ENCODE measurements at regions not wholly inside any gene's neighbourhood (a gene's known extent, or its start where the extent isn't known, plus 50 kb on each side); places are given as distances from the start of the nearest gene placed in this dataset.

DNA sequence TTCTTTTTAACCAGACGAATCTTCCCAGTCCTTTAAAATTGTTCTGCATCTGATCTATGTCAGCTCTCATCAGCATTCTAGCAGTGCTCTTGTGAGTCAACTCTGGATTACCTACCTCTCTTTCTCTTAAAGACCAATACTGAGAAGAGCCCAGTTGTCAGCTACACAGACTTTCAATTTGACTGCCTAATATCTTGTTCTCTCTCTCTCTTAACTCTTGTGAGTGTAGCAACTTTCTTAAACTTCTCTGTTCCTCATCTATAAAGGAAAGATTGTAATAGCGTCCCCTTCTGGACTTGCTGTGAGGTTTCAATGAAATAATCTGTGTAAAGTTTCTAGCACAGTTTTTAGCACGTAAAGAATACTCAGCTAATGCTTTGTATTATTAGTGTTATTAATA lies 499.3 kb upstream of the ADAMTS5 start:
- H3K4me3 ChIP-seq, result no peak overlapping the region
- intact Hi-C loops (cut with DNase I), result no loop called here
- H3K9me3 ChIP-seq, result no peaks in the 10 kb centered on the region
- no peak for DNase-seq
- no peak for TF ChIP-seq CTCF (IDR thresholded peaks at IDR 0.05)
- no peak for TF ChIP-seq POLR2A (IDR thresholded peaks at IDR 0.05)
- no peaks in the 10 kb centered on the region for H3K36me3 ChIP-seq
- no peak overlapping the region for H3K27ac ChIP-seq
- no peaks in the 10 kb centered on the region for H3K27me3 ChIP-seq
- 77 to 79% methylated on average over 3 of the region's 3 CpGs for WGBS, 2 donors
- no peaks in the 10 kb centered on the region for H3K4me1 ChIP-seq

- Histone ChIP-seq H3K27me3 (no peaks in the 10 kb centered on the region), H3K4me1 (no peaks in the 10 kb centered on the region), H3K9me3 (no peaks in the 10 kb centered on the region), H3K36me3 (no peaks in the 10 kb centered on the region), H3K4me3 (no peak overlapping the region), H3K27ac (no peak overlapping the region)
- intact Hi-C loops (cut with DNase I), result no loop called here
- 32 to 44% methylated on average over 1 of the region's 1 CpG for WGBS, 2 donors
- no peak for DNase-seq
- no peak for TF ChIP-seq POLR2A (IDR thresholded peaks at IDR 0.05)
- TF ChIP-seq CTCF (IDR thresholded peaks at IDR 0.05), result no peak
These were observed 497.8 kb upstream of the ADAMTS5 start for GRCh38 chr21:27464648-27465047.

DNA sequence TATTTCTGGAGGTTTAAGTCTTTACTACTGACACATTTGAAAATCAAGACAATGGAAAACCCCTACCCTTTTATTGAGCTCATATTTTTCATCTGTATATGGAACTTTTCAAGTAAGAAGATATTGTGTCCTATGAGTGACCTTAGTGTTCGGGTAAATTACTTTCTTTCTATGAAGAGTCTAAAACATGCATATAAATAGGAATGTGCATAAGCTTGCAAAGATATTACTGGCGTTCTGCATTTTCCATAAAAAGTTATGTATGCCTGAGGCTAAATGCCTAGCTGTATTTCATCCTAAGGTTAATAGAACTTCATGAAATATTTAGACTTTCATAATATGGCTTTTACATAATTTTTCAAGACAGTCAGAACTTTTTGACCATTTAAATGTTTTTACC lies 495.8 kb upstream of the ADAMTS5 start:
- TF ChIP-seq CTCF (IDR thresholded peaks at IDR 0.05), result no peak
- no peak for TF ChIP-seq POLR2A (IDR thresholded peaks at IDR 0.05)
- Histone ChIP-seq H3K27ac (no peak overlapping the region), H3K27me3 (no peaks in the 10 kb centered on the region), H3K4me1 (no peaks in the 10 kb centered on the region), H3K4me3 (no peak overlapping the region), H3K9me3 (no peaks in the 10 kb centered on the region), H3K36me3 (no peaks in the 10 kb centered on the region)
- no peak for DNase-seq
- intact Hi-C loops (cut with DNase I), result no loop called here
- 57 to 69% methylated on average over 2 of the region's 2 CpGs for WGBS, 2 donors

DNA sequence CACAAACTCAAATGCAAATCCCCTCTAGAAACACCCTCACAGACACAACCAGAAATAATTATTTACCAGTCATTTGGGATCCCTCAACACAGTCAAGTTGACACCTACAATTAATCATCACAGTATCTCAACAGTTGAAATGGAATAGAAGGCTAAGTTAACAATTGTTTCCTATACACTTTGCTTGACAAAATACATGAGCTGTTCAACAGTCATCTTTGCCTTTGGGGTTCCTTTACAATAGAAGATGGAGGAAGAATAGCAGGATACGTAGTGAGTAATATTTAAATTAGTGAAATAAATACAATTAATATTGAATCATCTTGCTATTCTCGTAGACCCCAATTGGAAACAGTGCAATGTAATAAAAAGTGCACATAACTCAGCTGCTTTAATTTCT lies 487.3 kb upstream of the ADAMTS5 start:
- H3K27me3 ChIP-seq, result no peaks in the 10 kb centered on the region
- WGBS, 2 donors, result 38 to 52% methylated on average over 2 of the region's 2 CpGs
- TF ChIP-seq CTCF (IDR thresholded peaks at IDR 0.05) (no peak), POLR2A (IDR thresholded peaks at IDR 0.05) (no peak)
- no peaks in the 10 kb centered on the region for H3K36me3 ChIP-seq
- no peaks in the 10 kb centered on the region for H3K9me3 ChIP-seq
- H3K4me1 ChIP-seq, result no peaks in the 10 kb centered on the region
- DNase-seq, result no peak
- no peak overlapping the region for H3K27ac ChIP-seq
- intact Hi-C loops (cut with DNase I), result no loop called here
- H3K4me3 ChIP-seq, result no peak overlapping the region

DNA sequence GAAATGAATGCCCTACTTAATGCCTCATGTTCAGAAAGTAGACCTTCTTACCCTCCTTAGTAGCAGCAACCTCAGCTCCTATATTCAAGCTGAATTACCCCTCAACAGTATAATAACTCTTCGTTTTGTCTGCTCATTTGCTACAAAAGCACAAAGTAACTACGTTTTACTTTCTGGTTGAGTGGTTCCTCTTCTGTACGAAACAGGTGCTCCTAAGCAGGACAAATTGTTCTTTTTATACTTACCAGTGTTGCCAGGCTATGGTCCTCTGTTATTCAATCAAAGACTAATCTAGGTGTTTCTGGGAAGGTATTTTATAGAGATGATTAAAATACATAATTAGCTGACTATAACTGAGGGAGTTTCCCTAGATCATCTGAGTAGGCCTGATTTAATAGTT lies 484.2 kb upstream of the ADAMTS5 start:
- Histone ChIP-seq H3K36me3 (no peaks in the 10 kb centered on the region), H3K27ac (no peak overlapping the region), H3K4me3 (no peak overlapping the region), H3K4me1 (no peaks in the 10 kb centered on the region), H3K27me3 (no peaks in the 10 kb centered on the region), H3K9me3 (no peaks in the 10 kb centered on the region)
- DNase-seq, result no peak
- 77 to 86% methylated on average over 3 of the region's 3 CpGs for WGBS, 2 donors
- TF ChIP-seq CTCF (IDR thresholded peaks at IDR 0.05) (no peak), POLR2A (IDR thresholded peaks at IDR 0.05) (no peak)
- intact Hi-C loops (cut with DNase I), result no loop called here
